Endothelial cell of umbilical vein (primary cell): ENCODE measurements at regions not wholly inside any gene's neighbourhood (a gene's known extent, or its start where the extent isn't known, plus 50 kb on each side); places are given as distances from the start of the nearest gene placed in this dataset.

Experiments
- BruUV-seq: library from RNA; stranded (reverse); fragments of 400-500 nt; replicated peaks from 2 replicates; lab custom pipeline; 2021; lab: Mats Ljungman, UMichigan
- CTCF ChIA-PET: fragments of 300-600, 350-600 bp; sonication (Branson Sonifier 250); formaldehyde crosslinking; loops from one replicate; lab custom pipeline; 2021; ENCODE audit warnings: antibody characterized with exemption, inconsistent platforms; lab: Charles Lee
- POLR2A ChIA-PET: fragments of 300-600, 350-600 bp; sonication (Branson Sonifier 250); formaldehyde crosslinking; loops from one replicate; lab custom pipeline; 2021; ENCODE audit warnings: antibody characterized with exemption, inconsistent platforms; lab: Charles Lee
- DNase-seq: peaks from one replicate; pipeline ENCODE4 v3.0.0-alpha.2; 2011; ENCODE audit warnings: low read depth, low spot score
- FAIRE-seq: peaks from 2 replicates; lab custom pipeline; 2011; peaks lifted over from hg19 to GRCh38; lab: Jason Lieb, UNC
- H2AFZ ChIP-seq: 2 replicates; pipeline ENCODE4 v1.6.0; 2012; ENCODE audit warnings: low read depth, low read length, control low read depth, inconsistent platforms
- H3K27ac ChIP-seq: 2 replicates; pipeline ENCODE4 v1.5.1; 2011; ENCODE audit warnings: low read depth, mild to moderate bottlenecking, control low read depth, low read length, moderate library complexity; ENCODE audit not compliant: insufficient read depth
- H3K27me3 ChIP-seq, 2 experiments: 2 replicates each; pipeline versions ENCODE4 v1.6.0 to v1.6.1; 2011; ENCODE audit warnings: low read length in 2 of 2, mixed read lengths in 1 of 2; ENCODE audit not compliant: control insufficient read depth in 2 of 2, insufficient read depth in 2 of 2
- H3K36me3 ChIP-seq, 2 experiments: 2 replicates in 1 of 2; 3 replicates in 1 of 2; pipeline ENCODE4 v1.5.1; 2011; ENCODE audit warnings: low read length in 2 of 2, mild to moderate bottlenecking in 1 of 2, moderate library complexity in 1 of 2; ENCODE audit not compliant: control insufficient read depth in 2 of 2, insufficient read depth in 2 of 2; ENCODE audit errors: extremely low read depth in 1 of 2
- H3K4me1 ChIP-seq: 3 replicates; pipeline ENCODE4 v1.5.1; 2011; ENCODE audit warnings: mild to moderate bottlenecking, low read length; ENCODE audit not compliant: control insufficient read depth, insufficient read depth; ENCODE audit errors: extremely low read depth
- H3K4me2 ChIP-seq: 2 replicates; pipeline ENCODE4 v1.6.1; 2011; ENCODE audit warnings: low read length, control low read depth, mixed read lengths; ENCODE audit not compliant: insufficient read depth
- H3K4me3 ChIP-seq, 3 experiments: fragments of 200-600 bp in 1 of 3; sonication (generic), shearing (Covaris generic) in 1 of 3; replicated peaks in 1 of 3; 2 replicates each; pipeline ENCODE4 v1.5.1; 2011 to 2016; ENCODE audit warnings: control low read depth in 3 of 3, low read length in 3 of 3, mild to moderate bottlenecking in 2 of 3, inconsistent platforms in 1 of 3, low read depth in 1 of 3, moderate library complexity in 1 of 3; ENCODE audit not compliant: insufficient read depth in 1 of 3
- H3K79me2 ChIP-seq: 2 replicates; pipeline ENCODE4 v1.6.0; 2012; ENCODE audit warnings: low read length, inconsistent platforms; ENCODE audit not compliant: control insufficient read depth, insufficient read depth
- H3K9ac ChIP-seq: replicated peaks from 2 replicates; pipeline ENCODE3; 2011; ENCODE audit warnings: low read length, control low read depth; ENCODE audit not compliant: insufficient read depth; ENCODE audit errors: extremely low read depth
- H3K9me1 ChIP-seq: replicated peaks from 3 replicates; pipeline ENCODE4 v1.6.0; 2011; ENCODE audit warnings: mild to moderate bottlenecking, low read length; ENCODE audit not compliant: control insufficient read depth, insufficient read depth; ENCODE audit errors: extremely low read depth
- H3K9me3 ChIP-seq: replicated peaks from 2 replicates; pipeline ENCODE4 v1.5.1; 2012; ENCODE audit warnings: low read length, inconsistent platforms; ENCODE audit not compliant: control insufficient read depth, insufficient read depth
- H4K20me1 ChIP-seq: replicated peaks from 2 replicates; pipeline ENCODE3; 2011; ENCODE audit warnings: mild to moderate bottlenecking, low read length; ENCODE audit not compliant: control insufficient read depth, insufficient read depth; ENCODE audit errors: extremely low read depth
- CTCF ChIP-seq, 2 donors: IDR thresholded peaks; 1 replicate in 1 of 2; 2 replicates in 1 of 2; pipeline ENCODE4 v1.5.1; 2011; ENCODE audit warnings: low read length in 2 of 2, mild to moderate bottlenecking in 2 of 2, moderate library complexity in 2 of 2, control low read depth in 1 of 2, inconsistent platforms in 1 of 2, low read depth in 1 of 2; ENCODE audit not compliant: insufficient read depth in 1 of 2; ENCODE audit errors: extremely low read depth in 1 of 2
- EZH2 ChIP-seq: IDR thresholded peaks from 2 replicates; pipeline ENCODE4 v1.6.1; 2012; ENCODE audit warnings: borderline replicate concordance, low read depth, mild to moderate bottlenecking, moderate library complexity, low read length, inconsistent platforms; ENCODE audit not compliant: severe bottlenecking
- FOS ChIP-seq: IDR thresholded peaks from 2 replicates; pipeline ENCODE4 v1.6.1; 2011; ENCODE audit warnings: mild to moderate bottlenecking, low read length, moderate library complexity, borderline replicate concordance; ENCODE audit not compliant: insufficient read depth
- GATA2 ChIP-seq: IDR thresholded peaks from 2 replicates; pipeline ENCODE4 v1.7.0; 2011; ENCODE audit warnings: low read depth, mild to moderate bottlenecking, moderate library complexity, mixed read lengths, low read length; ENCODE audit not compliant: insufficient read length, insufficient read depth
- JUN ChIP-seq: IDR thresholded peaks from 2 replicates; pipeline ENCODE4 v1.6.1; 2011; ENCODE audit warnings: borderline replicate concordance, low read depth; ENCODE audit not compliant: insufficient read length, insufficient read depth
- MAX ChIP-seq: IDR thresholded peaks from 2 replicates; pipeline ENCODE4 v1.6.1; 2011; ENCODE audit not compliant: insufficient read depth, insufficient read length
- MYC ChIP-seq: IDR thresholded peaks from one replicate; pipeline ENCODE4 v1.6.1; 2011; ENCODE audit warnings: mild to moderate bottlenecking, low read depth, low read length
- POLR2A ChIP-seq: IDR thresholded peaks from 2 replicates; pipeline ENCODE4 v1.6.1; 2012; ENCODE audit warnings: low read depth, mild to moderate bottlenecking, control low read depth, low read length
- POLR2AphosphoS5 ChIP-seq: IDR thresholded peaks from 2 replicates; pipeline ENCODE4 v1.6.1; 2012; ENCODE audit warnings: low read depth, mild to moderate bottlenecking, control low read depth, low read length, moderate library complexity; ENCODE audit not compliant: insufficient read depth
- dilution Hi-C: fragments of 300-500 bp; cut with MboI; formaldehyde crosslinking; loops from one replicate; pipeline ENCODE4 v1.15.0; 2019; ENCODE audit warnings: low sequenced_read_pairs; ENCODE audit not compliant: extremely low pct_ligation_motif_present
- intact Hi-C: fragments of 100-400 bp; cut with micrococcal nuclease; formaldehyde crosslinking; loops from one replicate; pipeline ENCODE4 v1.10.0; 2022

GRCh38 chr17:74118504-74118903, 85.0 kb upstream of the RPL38 start:
- H3K9me1 ChIP-seq: no peaks in the 10 kb centered on the region
- no peaks in the 10 kb centered on the region for H3K4me1 ChIP-seq
- H3K79me2 ChIP-seq: no peaks in the 10 kb centered on the region
- H3K9me3 ChIP-seq: no peaks in the 10 kb centered on the region
- FAIRE-seq (no peak), DNase-seq (no peak)
- dilution Hi-C loops (no loop called here), intact Hi-C loops (no loop called here)
- H4K20me1 ChIP-seq: no peaks in the 10 kb centered on the region
- no peak overlapping the region for H3K4me2 ChIP-seq
- no peak overlapping the region for H3K9ac ChIP-seq
- no peak overlapping the region for H3K4me3 ChIP-seq
- H3K27ac ChIP-seq: no peak overlapping the region
- ChIA-PET POLR2A (no interaction called here), CTCF (no interaction called here)
- no TSS peak for BruUV-seq
- H2AFZ ChIP-seq: no peak overlapping the region
- H3K27me3 ChIP-seq: no peaks in the 10 kb centered on the region
- TF ChIP-seq JUN (no peak), POLR2A (no peak), MYC (no peak), MAX (no peak), POLR2AphosphoS5 (no peak), GATA2 (no peak), CTCF (IDR thresholded peaks at IDR 0.05; ENCODE audit: extremely low read depth in 1 of 2, insufficient read depth in 1 of 2, low read depth in 1 of 2, low read length in 2 of 2) (no peak), FOS (no peak), EZH2 (no peak)
- no peaks in the 10 kb centered on the region for H3K36me3 ChIP-seq
